Skeletal muscle satellite cell (primary cell): ENCODE measurements at regions not wholly inside any gene's neighbourhood (a gene's known extent, or its start where the extent isn't known, plus 50 kb on each side); places are given as distances from the start of the nearest gene placed in this dataset.

Source experiments
- H3K27me3 ChIP-seq: 2 replicates; pipeline ENCODE4 v1.7.0; 2013; ENCODE audit warnings: low read length; ENCODE audit not compliant: control insufficient read depth, insufficient read depth
- H3K36me3 ChIP-seq: 2 replicates; pipeline ENCODE4 v1.7.0; 2013; ENCODE audit warnings: mild to moderate bottlenecking, control low read depth, low read length; ENCODE audit not compliant: insufficient read depth
- H3K4me1 ChIP-seq: 2 replicates; pipeline ENCODE4 v1.7.0; 2013; ENCODE audit warnings: low read length; ENCODE audit not compliant: control insufficient read depth, insufficient read depth
- H3K4me2 ChIP-seq: 2 replicates; pipeline ENCODE4 v1.7.0; 2013; ENCODE audit warnings: mild to moderate bottlenecking, low read length
- H3K4me3 ChIP-seq: 2 replicates; pipeline ENCODE4 v1.7.0; 2013; ENCODE audit warnings: low read length
- H3K9ac ChIP-seq: 2 replicates; pipeline ENCODE4 v1.7.0; 2013; ENCODE audit warnings: mild to moderate bottlenecking, low read depth, low read length, moderate library complexity
- H3K9me3 ChIP-seq: replicated peaks from 2 replicates; pipeline ENCODE4 v1.7.0; 2013; ENCODE audit warnings: mild to moderate bottlenecking, control low read depth, low read length

GRCh38 chr3:115363071-115363470 lies 216.0 kb upstream of the ZBTB20 start:
- no peak overlapping the region for H3K4me3 ChIP-seq
- no peaks in the 10 kb centered on the region for H3K9me3 ChIP-seq
- no peaks in the 10 kb centered on the region for H3K36me3 ChIP-seq
- peaks cover 4% of the 10 kb centered on the region for H3K4me1 ChIP-seq
- no peak overlapping the region for H3K9ac ChIP-seq
- H3K27me3 ChIP-seq, result no peaks in the 10 kb centered on the region
- H3K4me2 ChIP-seq, result no peak overlapping the region

GRCh38 chr3:115369021-115369420 lies 221.9 kb upstream of the ZBTB20 start:
- Histone ChIP-seq H3K4me3 (no peak overlapping the region), H3K36me3 (no peaks in the 10 kb centered on the region), H3K9ac (no peak overlapping the region), H3K4me2 (no peak overlapping the region), H3K4me1 (no peaks in the 10 kb centered on the region), H3K27me3 (no peaks in the 10 kb centered on the region), H3K9me3 (no peaks in the 10 kb centered on the region)

GRCh38 chr3:115375362-115375761 lies 228.3 kb upstream of the ZBTB20 start:
- H3K4me2 ChIP-seq, result no peak overlapping the region
- H3K4me1 ChIP-seq, result no peaks in the 10 kb centered on the region
- H3K9ac ChIP-seq, result no peak overlapping the region
- H3K27me3 ChIP-seq, result no peaks in the 10 kb centered on the region
- no peaks in the 10 kb centered on the region for H3K9me3 ChIP-seq
- no peak overlapping the region for H3K4me3 ChIP-seq
- H3K36me3 ChIP-seq, result no peaks in the 10 kb centered on the region

- no peaks in the 10 kb centered on the region for H3K27me3 ChIP-seq
- H3K4me1 ChIP-seq, result peaks cover 25% of the 10 kb centered on the region
- no peak overlapping the region for H3K4me3 ChIP-seq
- H3K36me3 ChIP-seq, result no peaks in the 10 kb centered on the region
- no peak overlapping the region for H3K4me2 ChIP-seq
- no peaks in the 10 kb centered on the region for H3K9me3 ChIP-seq
- H3K9ac ChIP-seq, result no peak overlapping the region
Observed at GRCh38 chr3:115380883-115381572, 233.9 kb upstream of the ZBTB20 start.

- H3K36me3 ChIP-seq, result no peaks in the 10 kb centered on the region
- no peak overlapping the region for H3K9ac ChIP-seq
- H3K4me2 ChIP-seq, result no peak overlapping the region
- H3K4me3 ChIP-seq, result no peak overlapping the region
- no peaks in the 10 kb centered on the region for H3K9me3 ChIP-seq
- H3K27me3 ChIP-seq, result no peaks in the 10 kb centered on the region
- H3K4me1 ChIP-seq, result peaks cover 25% of the 10 kb centered on the region
Observed at GRCh38 chr3:115381573-115381912, 234.5 kb upstream of the ZBTB20 start.

- peaks cover 25% of the 10 kb centered on the region for H3K4me1 ChIP-seq
- H3K4me2 ChIP-seq, result no peak overlapping the region
- H3K9me3 ChIP-seq, result no peaks in the 10 kb centered on the region
- no peak overlapping the region for H3K9ac ChIP-seq
- H3K27me3 ChIP-seq, result no peaks in the 10 kb centered on the region
- H3K4me3 ChIP-seq, result no peak overlapping the region
- H3K36me3 ChIP-seq, result no peaks in the 10 kb centered on the region
Observed at GRCh38 chr3:115381931-115382330, 234.8 kb upstream of the ZBTB20 start.

- no peaks in the 10 kb centered on the region for H3K9me3 ChIP-seq
- H3K4me2 ChIP-seq, result no peak overlapping the region
- no peaks in the 10 kb centered on the region for H3K36me3 ChIP-seq
- no peaks in the 10 kb centered on the region for H3K27me3 ChIP-seq
- no peak overlapping the region for H3K4me3 ChIP-seq
- H3K9ac ChIP-seq, result no peak overlapping the region
- H3K4me1 ChIP-seq, result peaks cover 39% of the 10 kb centered on the region
Observed at GRCh38 chr3:115384381-115384780, 237.3 kb upstream of the ZBTB20 start.

GRCh38 chr3:115385774-115386730 lies 237.3 kb upstream of the GAP43 start:
- H3K36me3 ChIP-seq, result no peaks in the 10 kb centered on the region
- H3K4me2 ChIP-seq, result no peak overlapping the region
- H3K4me3 ChIP-seq, result no peak overlapping the region
- H3K9me3 ChIP-seq, result no peaks in the 10 kb centered on the region
- H3K4me1 ChIP-seq, result peaks cover 42% of the 10 kb centered on the region
- H3K9ac ChIP-seq, result no peak overlapping the region
- no peaks in the 10 kb centered on the region for H3K27me3 ChIP-seq

GRCh38 chr3:115388166-115388565 lies 235.1 kb upstream of the GAP43 start:
- Histone ChIP-seq H3K9ac (peak overlapping the region; percentile 63), H3K27me3 (no peaks in the 10 kb centered on the region)

GRCh38 chr3:115388811-115389210 lies 234.5 kb upstream of the GAP43 start:
- Histone ChIP-seq H3K4me3 (no peak overlapping the region), H3K4me2 (peak overlapping the region; percentile 42), H3K4me1 (peaks cover 30% of the 10 kb centered on the region), H3K27me3 (no peaks in the 10 kb centered on the region), H3K36me3 (no peaks in the 10 kb centered on the region), H3K9ac (peak overlapping the region; percentile 63), H3K9me3 (no peaks in the 10 kb centered on the region)

More at GRCh38 chr3:115388166-115388565, 235.1 kb upstream of the GAP43 start:
- Histone ChIP-seq H3K4me3 (no peak overlapping the region), H3K4me2 (peak overlapping the region; percentile 42), H3K4me1 (peaks cover 30% of the 10 kb centered on the region), H3K9me3 (no peaks in the 10 kb centered on the region), H3K36me3 (no peaks in the 10 kb centered on the region)

GRCh38 chr3:115396801-115397200 lies 226.5 kb upstream of the GAP43 start:
- peaks cover 28% of the 10 kb centered on the region for H3K4me1 ChIP-seq
- H3K36me3 ChIP-seq, result no peaks in the 10 kb centered on the region
- no peak overlapping the region for H3K4me3 ChIP-seq
- H3K9ac ChIP-seq, result no peak overlapping the region
- H3K9me3 ChIP-seq, result no peaks in the 10 kb centered on the region
- H3K27me3 ChIP-seq, result no peaks in the 10 kb centered on the region
- no peak overlapping the region for H3K4me2 ChIP-seq
